ENCODE measurements at regions not wholly inside any gene's neighbourhood (a gene's known extent, or its start where the extent isn't known, plus 50 kb on each side); places are given as distances from the start of the nearest gene placed in this dataset.

DNA sequence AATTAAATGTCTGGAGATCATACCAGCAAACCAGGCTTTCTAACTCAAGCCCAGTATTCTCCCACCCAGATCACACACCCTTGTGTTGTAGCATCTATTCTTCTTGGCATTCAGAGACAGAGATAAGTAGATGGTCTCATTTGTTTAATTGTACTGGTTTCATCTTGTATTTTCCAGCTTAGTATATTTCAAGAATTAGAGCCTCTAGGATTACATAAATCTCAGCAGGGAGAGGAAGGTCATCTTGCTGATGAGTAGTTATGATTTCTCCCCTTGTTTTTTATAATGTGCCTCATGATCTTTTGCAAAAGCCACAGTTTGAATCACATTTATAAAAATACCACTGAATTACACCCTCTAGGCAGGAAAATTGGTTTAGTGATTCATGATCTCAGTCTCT is 106.6 kb upstream of the NRSN1 start:
- TF ChIP-seq CTCF (IDR thresholded peaks at IDR 0.05) = no peak
- TF ChIP-seq POLR2A (IDR thresholded peaks at IDR 0.05) = no peak
- H3K27me3 ChIP-seq = no peaks in the 10 kb centered on the region
- no peak for DNase-seq
- no peaks in the 10 kb centered on the region for H3K4me1 ChIP-seq
- no peak overlapping the region for H3K4me3 ChIP-seq (replicated peaks in 1 of 3)
- H3K27ac ChIP-seq = no peak overlapping the region
- intact Hi-C loops (cut with DNase I) = no loop called here
- no peaks in the 10 kb centered on the region for H3K9me3 ChIP-seq
- no peaks in the 10 kb centered on the region for H3K36me3 ChIP-seq

GRCh38 chr6:24019830-24020229 is 106.2 kb upstream of the NRSN1 start:
- Histone ChIP-seq H3K36me3 (no peaks in the 10 kb centered on the region), H3K27ac (no peak overlapping the region), H3K4me1 (no peaks in the 10 kb centered on the region), H3K4me3 (replicated peaks in 1 of 3) (no peak overlapping the region), H3K9me3 (no peaks in the 10 kb centered on the region), H3K27me3 (no peaks in the 10 kb centered on the region)
- intact Hi-C loops (cut with DNase I) = no loop called here
- DNase-seq = no peak
- whole genome bisulfite sequencing, 2 donors = 73 to 80% methylated on average over 5 of the region's 5 CpGs
- TF ChIP-seq CTCF (IDR thresholded peaks at IDR 0.05) (no peak), POLR2A (IDR thresholded peaks at IDR 0.05) (no peak)

GRCh38 chr6:24026050-24026449 is 100.0 kb upstream of the NRSN1 start:
- H3K9me3 ChIP-seq = no peaks in the 10 kb centered on the region
- H3K4me3 ChIP-seq (replicated peaks in 1 of 3) = no peak overlapping the region
- no peak for DNase-seq
- TF ChIP-seq POLR2A (IDR thresholded peaks at IDR 0.05) (no peak), CTCF (IDR thresholded peaks at IDR 0.05) (no peak)
- H3K27me3 ChIP-seq = no peaks in the 10 kb centered on the region
- H3K36me3 ChIP-seq = no peaks in the 10 kb centered on the region
- H3K27ac ChIP-seq = no peak overlapping the region
- no peaks in the 10 kb centered on the region for H3K4me1 ChIP-seq
- WGBS, 2 donors = 48 to 50% methylated on average over 1 of the region's 1 CpG
- intact Hi-C loops (cut with DNase I) = no loop called here

DNA sequence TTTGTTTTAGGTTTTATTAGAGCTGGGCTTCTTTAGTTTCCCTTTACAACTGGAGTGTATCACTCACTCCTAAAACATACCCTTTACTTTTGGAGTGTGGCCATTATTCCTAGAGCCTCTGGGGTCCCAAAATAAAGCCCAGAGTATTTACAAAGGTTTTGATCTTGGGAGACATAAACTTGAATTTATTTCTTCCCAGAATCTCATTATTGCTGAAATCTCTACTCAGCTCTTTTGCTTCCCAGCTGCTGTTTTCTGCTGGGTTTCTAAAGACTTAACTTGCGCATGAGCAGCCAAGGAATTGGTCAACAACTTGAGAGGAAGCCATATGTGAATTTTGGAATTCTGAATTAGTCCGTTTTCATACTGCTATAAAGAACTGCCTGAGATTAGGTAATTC is 94.5 kb upstream of the NRSN1 start:
- H3K27ac ChIP-seq = no peak overlapping the region
- DNase-seq = no peak
- intact Hi-C loops (cut with DNase I) = no loop called here
- no peak for TF ChIP-seq CTCF (IDR thresholded peaks at IDR 0.05)
- TF ChIP-seq POLR2A (IDR thresholded peaks at IDR 0.05) = no peak
- H3K27me3 ChIP-seq = no peaks in the 10 kb centered on the region
- H3K36me3 ChIP-seq = no peaks in the 10 kb centered on the region
- H3K4me3 ChIP-seq (replicated peaks in 1 of 3) = no peak overlapping the region
- H3K4me1 ChIP-seq = no peaks in the 10 kb centered on the region
- no peaks in the 10 kb centered on the region for H3K9me3 ChIP-seq
- 87 to 88% methylated on average over 2 of the region's 2 CpGs for WGBS, 2 donors

GRCh38 chr6:24032896-24033688 is 92.9 kb upstream of the NRSN1 start:
- peak; percentile 7 to 12 for DNase-seq
- no peaks in the 10 kb centered on the region for H3K36me3 ChIP-seq
- H3K9me3 ChIP-seq = no peaks in the 10 kb centered on the region
- WGBS, 2 donors = 50 to 60% methylated on average over 4 of the region's 4 CpGs
- intact Hi-C loops (cut with DNase I) = no loop called here
- H3K27me3 ChIP-seq = no peaks in the 10 kb centered on the region
- no peak overlapping the region for H3K27ac ChIP-seq
- H3K4me3 ChIP-seq (replicated peaks in 1 of 3) = no peak overlapping the region
- no peaks in the 10 kb centered on the region for H3K4me1 ChIP-seq
- TF ChIP-seq POLR2A (IDR thresholded peaks at IDR 0.05) = no peak
- no peak for TF ChIP-seq CTCF (IDR thresholded peaks at IDR 0.05)

All from thyroid gland (tissue), 4 donors.